ENCODE measurements at regions not wholly inside any gene's neighbourhood (a gene's known extent, or its start where the extent isn't known, plus 50 kb on each side); places are given as distances from the start of the nearest gene placed in this dataset.

- Histone ChIP-seq H3K4me1 (no peaks in the 10 kb centered on the region), H3K4me3 (ENCODE audit: low read depth, low read length) (no peak overlapping the region), H3K27me3 (no peaks in the 10 kb centered on the region), H3K9me3 (no peaks in the 10 kb centered on the region), H3K36me3 (no peaks in the 10 kb centered on the region)
- TF ChIP-seq CTCF (IDR thresholded peaks at IDR 0.05; ENCODE audit: low read depth, low read length): no peak
- no peak for DNase-seq
Observed at GRCh38 chr10:10545771-10546170, 471.9 kb upstream of the CELF2 start.

- Histone ChIP-seq H3K4me3 (ENCODE audit: low read depth, low read length) (no peak overlapping the region), H3K36me3 (no peaks in the 10 kb centered on the region), H3K4me1 (no peaks in the 10 kb centered on the region), H3K27me3 (no peaks in the 10 kb centered on the region), H3K9me3 (no peaks in the 10 kb centered on the region)
- no peak for DNase-seq
- TF ChIP-seq CTCF (IDR thresholded peaks at IDR 0.05; ENCODE audit: low read depth, low read length): no peak
Observed at GRCh38 chr10:10551596-10552301, 465.9 kb upstream of the CELF2 start.

GRCh38 chr10:10552948-10553347 lies 464.7 kb upstream of the CELF2 start:
- Histone ChIP-seq H3K4me1 (no peaks in the 10 kb centered on the region), H3K9me3 (no peaks in the 10 kb centered on the region), H3K4me3 (ENCODE audit: low read depth, low read length) (no peak overlapping the region), H3K36me3 (no peaks in the 10 kb centered on the region), H3K27me3 (no peaks in the 10 kb centered on the region)
- no peak for DNase-seq
- TF ChIP-seq CTCF (IDR thresholded peaks at IDR 0.05; ENCODE audit: low read depth, low read length): no peak

- no peaks in the 10 kb centered on the region for H3K36me3 ChIP-seq
- H3K4me3 ChIP-seq (ENCODE audit: low read depth, low read length): no peak overlapping the region
- no peaks in the 10 kb centered on the region for H3K27me3 ChIP-seq
- no peaks in the 10 kb centered on the region for H3K4me1 ChIP-seq
- no peak for TF ChIP-seq CTCF (IDR thresholded peaks at IDR 0.05; ENCODE audit: low read depth, low read length)
- H3K9me3 ChIP-seq: no peaks in the 10 kb centered on the region
- DNase-seq: no peak
Observed at GRCh38 chr10:10564081-10564794, 453.4 kb upstream of the CELF2 start.

GRCh38 chr10:10576937-10577336 lies 440.7 kb upstream of the CELF2 start:
- no peak for TF ChIP-seq CTCF (IDR thresholded peaks at IDR 0.05; ENCODE audit: low read depth, low read length)
- Histone ChIP-seq H3K4me3 (ENCODE audit: low read depth, low read length) (no peak overlapping the region), H3K4me1 (no peaks in the 10 kb centered on the region), H3K36me3 (no peaks in the 10 kb centered on the region), H3K27me3 (no peaks in the 10 kb centered on the region), H3K9me3 (no peaks in the 10 kb centered on the region)
- DNase-seq: no peak

- no peak overlapping the region for H3K4me3 ChIP-seq (ENCODE audit: low read depth, low read length)
- no peak for TF ChIP-seq CTCF (IDR thresholded peaks at IDR 0.05; ENCODE audit: low read depth, low read length)
- no peaks in the 10 kb centered on the region for H3K9me3 ChIP-seq
- no peaks in the 10 kb centered on the region for H3K36me3 ChIP-seq
- no peaks in the 10 kb centered on the region for H3K4me1 ChIP-seq
- no peaks in the 10 kb centered on the region for H3K27me3 ChIP-seq
- DNase-seq: no peak
Observed at GRCh38 chr10:10579709-10580108, 438.0 kb upstream of the CELF2 start.
